ENCODE measurements at regions not wholly inside any gene's neighbourhood (a gene's known extent, or its start where the extent isn't known, plus 50 kb on each side); places are given as distances from the start of the nearest gene placed in this dataset.

DNA sequence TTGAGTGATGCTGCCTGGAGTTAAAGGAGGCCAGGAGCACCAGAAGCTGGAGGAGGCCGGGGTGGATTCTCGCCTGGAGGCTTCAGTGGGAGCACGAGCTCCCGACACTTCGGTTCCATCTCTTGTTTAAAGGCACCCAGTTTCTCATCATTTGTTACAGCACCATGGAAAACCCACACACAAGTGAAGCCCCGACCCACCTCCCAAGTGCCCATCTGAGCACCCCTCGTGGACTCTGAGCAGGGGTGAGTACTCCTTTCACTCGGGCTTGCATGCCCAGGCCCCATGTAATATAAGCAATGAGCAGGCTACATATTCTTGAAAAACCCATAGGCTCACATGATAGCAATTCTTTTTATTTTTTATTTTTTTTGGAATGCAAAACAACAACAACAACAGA is 196.9 kb upstream of the MAF start:
- H4K91ac ChIP-seq (ENCODE audit: low read depth, low read length, poor library complexity) = no peak overlapping the region
- no peaks in the 10 kb centered on the region for H3K4me1 ChIP-seq (ENCODE audit: control insufficient read depth in 2 of 2, insufficient read depth in 1 of 2, low read depth in 1 of 2, low read length in 2 of 2)
- no peak for DNase-seq (ENCODE audit: low spot score)
- no CpG with 5 or more reads among the region's 8 CpGs for WGBS, 2 donors (ENCODE audit: extremely low coverage in 2 of 2, insufficient read length in 2 of 2, insufficient replicate concordance in 1 of 2)
- H3K14ac ChIP-seq (ENCODE audit: low read length) = no peak overlapping the region
- H3K4me2 ChIP-seq (ENCODE audit: insufficient read depth, low read length, poor library complexity, severe bottlenecking) = no peak overlapping the region
- H3K9ac ChIP-seq (ENCODE audit: low read depth, low read length, poor library complexity) = no peak overlapping the region
- no peak overlapping the region for H3K23ac ChIP-seq (ENCODE audit: low read depth, low read length, poor library complexity)
- no peak overlapping the region for H2AK5ac ChIP-seq (ENCODE audit: low read depth, low read length)
- H2BK15ac ChIP-seq (ENCODE audit: low read length) = no peak overlapping the region
- H3K79me1 ChIP-seq (ENCODE audit: low read depth, low read length) = no peaks in the 10 kb centered on the region
- H3K27me3 ChIP-seq (ENCODE audit: control insufficient read depth in 3 of 3, insufficient read depth in 3 of 3, low read depth in 1 of 3, low read length in 3 of 3) = no peaks in the 10 kb centered on the region
- H3K4me3 ChIP-seq (ENCODE audit: low read length in 2 of 2) = no peak overlapping the region
- H4K8ac ChIP-seq (ENCODE audit: low read depth, low read length) = no peak overlapping the region
- H3K36me3 ChIP-seq (replicated peaks in 1 of 2; ENCODE audit: control insufficient read depth in 2 of 2, insufficient read depth in 2 of 2, low read length in 2 of 2) = no peaks in the 10 kb centered on the region
- H3K4ac ChIP-seq (ENCODE audit: low read length) = no peak overlapping the region
- H2BK5ac ChIP-seq (ENCODE audit: low read length) = no peak overlapping the region
- H3K9me3 ChIP-seq (replicated peaks in 1 of 2; ENCODE audit: control insufficient read depth in 2 of 2, insufficient read depth in 1 of 2, low read depth in 1 of 2, low read length in 2 of 2) = no peaks in the 10 kb centered on the region
- H2BK12ac ChIP-seq (ENCODE audit: low read length) = no peak overlapping the region
- H3K27ac ChIP-seq (replicated peaks; ENCODE audit: low read length) = no peak overlapping the region
- H3K18ac ChIP-seq (ENCODE audit: low read length) = no peak overlapping the region
- no peak overlapping the region for H2AFZ ChIP-seq (ENCODE audit: low read length)
- no peak overlapping the region for H2BK120ac ChIP-seq (ENCODE audit: low read depth, low read length)

DNA sequence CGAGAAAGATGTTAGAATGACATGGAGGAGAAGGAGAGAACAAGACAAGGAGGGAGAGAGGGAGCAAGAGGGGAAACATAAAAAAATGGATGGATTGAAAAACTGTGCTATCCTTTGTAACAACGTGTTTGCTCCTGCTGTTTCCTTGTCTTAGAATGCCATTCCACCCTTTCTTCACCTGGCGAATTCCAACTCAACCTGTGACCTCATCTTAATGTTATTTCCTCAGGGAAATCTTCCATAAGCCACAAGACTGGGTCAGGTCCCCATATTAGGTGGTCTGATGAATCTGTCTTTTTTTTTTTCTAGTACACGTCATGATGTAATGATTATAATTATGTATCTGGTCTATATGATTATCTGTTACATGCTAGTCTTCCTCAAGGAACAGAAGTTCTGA is 195.0 kb upstream of the MAF start:
- WGBS, 2 donors (ENCODE audit: extremely low coverage in 2 of 2, insufficient read length in 2 of 2, insufficient replicate concordance in 1 of 2) = no CpG with 5 or more reads among the region's 4 CpGs
- H3K36me3 ChIP-seq (replicated peaks in 1 of 2; ENCODE audit: control insufficient read depth in 2 of 2, insufficient read depth in 2 of 2, low read length in 2 of 2) = no peaks in the 10 kb centered on the region
- no peaks in the 10 kb centered on the region for H3K79me1 ChIP-seq (ENCODE audit: low read depth, low read length)
- no peak overlapping the region for H4K8ac ChIP-seq (ENCODE audit: low read depth, low read length)
- H3K4me2 ChIP-seq (ENCODE audit: insufficient read depth, low read length, poor library complexity, severe bottlenecking) = no peak overlapping the region
- H2BK12ac ChIP-seq (ENCODE audit: low read length) = no peak overlapping the region
- no peak overlapping the region for H4K91ac ChIP-seq (ENCODE audit: low read depth, low read length, poor library complexity)
- H2BK15ac ChIP-seq (ENCODE audit: low read length) = no peak overlapping the region
- H3K9me3 ChIP-seq (replicated peaks in 1 of 2; ENCODE audit: control insufficient read depth in 2 of 2, insufficient read depth in 1 of 2, low read depth in 1 of 2, low read length in 2 of 2) = no peaks in the 10 kb centered on the region
- H3K4me3 ChIP-seq (ENCODE audit: low read length in 2 of 2) = no peak overlapping the region
- no peak overlapping the region for H2AFZ ChIP-seq (ENCODE audit: low read length)
- no peak overlapping the region for H3K18ac ChIP-seq (ENCODE audit: low read length)
- no peak for DNase-seq (ENCODE audit: low spot score)
- no peak overlapping the region for H3K9ac ChIP-seq (ENCODE audit: low read depth, low read length, poor library complexity)
- H3K4ac ChIP-seq (ENCODE audit: low read length) = no peak overlapping the region
- no peak overlapping the region for H3K27ac ChIP-seq (replicated peaks; ENCODE audit: low read length)
- H2AK5ac ChIP-seq (ENCODE audit: low read depth, low read length) = no peak overlapping the region
- no peaks in the 10 kb centered on the region for H3K4me1 ChIP-seq (ENCODE audit: control insufficient read depth in 2 of 2, insufficient read depth in 1 of 2, low read depth in 1 of 2, low read length in 2 of 2)
- no peak overlapping the region for H2BK120ac ChIP-seq (ENCODE audit: low read depth, low read length)
- H2BK5ac ChIP-seq (ENCODE audit: low read length) = no peak overlapping the region
- H3K23ac ChIP-seq (ENCODE audit: low read depth, low read length, poor library complexity) = no peak overlapping the region
- H3K27me3 ChIP-seq (ENCODE audit: control insufficient read depth in 3 of 3, insufficient read depth in 3 of 3, low read depth in 1 of 3, low read length in 3 of 3) = no peaks in the 10 kb centered on the region
- H3K14ac ChIP-seq (ENCODE audit: low read length) = no peak overlapping the region

DNA sequence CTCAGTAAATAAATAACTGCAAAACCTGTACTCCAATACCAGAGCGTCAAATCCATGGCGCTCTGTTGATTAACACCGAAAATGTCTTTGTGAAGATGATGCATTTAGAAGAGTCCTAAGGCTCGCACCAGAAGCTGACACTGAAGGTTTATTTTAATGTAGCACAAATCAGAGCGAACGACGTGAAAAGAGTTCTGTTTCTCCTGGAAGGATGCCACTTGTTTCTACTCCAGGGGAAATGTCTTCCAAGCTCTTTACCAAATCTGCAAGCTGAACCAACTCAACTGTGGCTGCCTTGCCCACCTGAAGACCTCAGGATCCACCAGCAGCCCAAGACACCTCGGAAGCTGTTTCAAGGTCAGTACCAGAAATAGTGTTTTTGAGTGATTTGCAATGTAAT is 194.4 kb upstream of the MAF start:
- Histone ChIP-seq H3K4me2 (ENCODE audit: insufficient read depth, low read length, poor library complexity, severe bottlenecking) (no peak overlapping the region), H3K27ac (replicated peaks; ENCODE audit: low read length) (no peak overlapping the region), H3K4me3 (ENCODE audit: low read length in 2 of 2) (no peak overlapping the region), H4K8ac (ENCODE audit: low read depth, low read length) (no peak overlapping the region), H2AK5ac (ENCODE audit: low read depth, low read length) (no peak overlapping the region), H4K91ac (ENCODE audit: low read depth, low read length, poor library complexity) (no peak overlapping the region), H3K79me1 (ENCODE audit: low read depth, low read length) (no peaks in the 10 kb centered on the region), H3K36me3 (replicated peaks in 1 of 2; ENCODE audit: control insufficient read depth in 2 of 2, insufficient read depth in 2 of 2, low read length in 2 of 2) (no peaks in the 10 kb centered on the region), H2AFZ (ENCODE audit: low read length) (no peak overlapping the region), H3K14ac (ENCODE audit: low read length) (no peak overlapping the region), H3K18ac (ENCODE audit: low read length) (no peak overlapping the region), H3K23ac (ENCODE audit: low read depth, low read length, poor library complexity) (no peak overlapping the region), H3K9me3 (replicated peaks in 1 of 2; ENCODE audit: control insufficient read depth in 2 of 2, insufficient read depth in 1 of 2, low read depth in 1 of 2, low read length in 2 of 2) (no peaks in the 10 kb centered on the region), H2BK120ac (ENCODE audit: low read depth, low read length) (no peak overlapping the region), H2BK5ac (ENCODE audit: low read length) (no peak overlapping the region), H3K27me3 (ENCODE audit: control insufficient read depth in 3 of 3, insufficient read depth in 3 of 3, low read depth in 1 of 3, low read length in 3 of 3) (no peaks in the 10 kb centered on the region), H2BK12ac (ENCODE audit: low read length) (no peak overlapping the region), H3K9ac (ENCODE audit: low read depth, low read length, poor library complexity) (no peak overlapping the region), H3K4ac (ENCODE audit: low read length) (no peak overlapping the region), H2BK15ac (ENCODE audit: low read length) (no peak overlapping the region), H3K4me1 (ENCODE audit: control insufficient read depth in 2 of 2, insufficient read depth in 1 of 2, low read depth in 1 of 2, low read length in 2 of 2) (no peaks in the 10 kb centered on the region)
- WGBS, 2 donors (ENCODE audit: extremely low coverage in 2 of 2, insufficient read length in 2 of 2, insufficient replicate concordance in 1 of 2) = no CpG with 5 or more reads among the region's 8 CpGs
- no peak for DNase-seq (ENCODE audit: low spot score)

DNA sequence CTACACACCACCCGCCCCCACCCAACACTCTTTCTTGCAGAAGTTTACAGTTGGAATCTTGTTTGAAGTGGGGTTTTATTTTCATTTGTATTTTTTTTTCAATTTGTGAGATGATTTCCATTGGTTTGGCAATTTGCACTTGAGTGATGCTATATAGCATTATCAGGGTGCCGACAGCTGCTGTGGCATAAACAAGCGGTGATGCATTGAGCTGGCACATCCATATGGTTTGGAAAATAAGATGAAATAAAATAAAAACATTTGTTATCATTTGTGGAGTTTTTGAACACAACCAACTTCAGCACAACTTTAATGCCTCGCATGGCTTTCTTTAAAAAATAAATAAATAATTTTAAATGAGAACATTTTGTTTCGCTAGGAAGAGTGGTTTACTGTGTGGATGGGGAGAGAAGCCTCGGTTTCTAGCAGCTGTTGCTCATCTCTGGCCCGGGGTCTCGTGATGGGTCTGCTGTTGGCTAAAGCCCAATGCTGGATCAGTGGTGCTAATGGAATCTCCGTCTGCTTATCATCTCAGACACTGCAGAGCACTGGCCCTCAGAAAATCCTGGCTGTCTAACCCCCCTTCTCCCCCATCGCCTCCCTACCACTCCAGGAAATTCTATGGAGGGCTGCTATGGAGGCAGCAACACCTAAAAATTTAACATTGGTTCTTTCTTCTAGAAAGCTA is 192.3 kb upstream of the MAF start:
- H3K27me3 ChIP-seq (ENCODE audit: control insufficient read depth in 3 of 3, insufficient read depth in 3 of 3, low read depth in 1 of 3, low read length in 3 of 3) = no peaks in the 10 kb centered on the region
- no peak overlapping the region for H2BK12ac ChIP-seq (ENCODE audit: low read length)
- no peak overlapping the region for H3K4ac ChIP-seq (ENCODE audit: low read length)
- no peaks in the 10 kb centered on the region for H3K36me3 ChIP-seq (replicated peaks in 1 of 2; ENCODE audit: control insufficient read depth in 2 of 2, insufficient read depth in 2 of 2, low read length in 2 of 2)
- no peak overlapping the region for H2BK120ac ChIP-seq (ENCODE audit: low read depth, low read length)
- no CpG with 5 or more reads among the region's 10 CpGs for WGBS, 2 donors (ENCODE audit: extremely low coverage in 2 of 2, insufficient read length in 2 of 2, insufficient replicate concordance in 1 of 2)
- no peak overlapping the region for H3K4me3 ChIP-seq (ENCODE audit: low read length in 2 of 2)
- no peak overlapping the region for H3K14ac ChIP-seq (ENCODE audit: low read length)
- H3K18ac ChIP-seq (ENCODE audit: low read length) = no peak overlapping the region
- H3K27ac ChIP-seq (replicated peaks; ENCODE audit: low read length) = no peak overlapping the region
- H4K91ac ChIP-seq (ENCODE audit: low read depth, low read length, poor library complexity) = no peak overlapping the region
- H2BK5ac ChIP-seq (ENCODE audit: low read length) = no peak overlapping the region
- H4K8ac ChIP-seq (ENCODE audit: low read depth, low read length) = no peak overlapping the region
- H2AK5ac ChIP-seq (ENCODE audit: low read depth, low read length) = no peak overlapping the region
- no peak for DNase-seq (ENCODE audit: low spot score)
- H3K4me1 ChIP-seq (ENCODE audit: control insufficient read depth in 2 of 2, insufficient read depth in 1 of 2, low read depth in 1 of 2, low read length in 2 of 2) = no peaks in the 10 kb centered on the region
- no peak overlapping the region for H2BK15ac ChIP-seq (ENCODE audit: low read length)
- H2AFZ ChIP-seq (ENCODE audit: low read length) = no peak overlapping the region
- H3K23ac ChIP-seq (ENCODE audit: low read depth, low read length, poor library complexity) = no peak overlapping the region
- H3K79me1 ChIP-seq (ENCODE audit: low read depth, low read length) = no peaks in the 10 kb centered on the region
- no peaks in the 10 kb centered on the region for H3K9me3 ChIP-seq (replicated peaks in 1 of 2; ENCODE audit: control insufficient read depth in 2 of 2, insufficient read depth in 1 of 2, low read depth in 1 of 2, low read length in 2 of 2)
- no peak overlapping the region for H3K9ac ChIP-seq (ENCODE audit: low read depth, low read length, poor library complexity)
- H3K4me2 ChIP-seq (ENCODE audit: insufficient read depth, low read length, poor library complexity, severe bottlenecking) = no peak overlapping the region

All from neuronal stem cell (in vitro differentiated cells).